Ovary (tissue), 3 donors: ENCODE measurements at regions not wholly inside any gene's neighbourhood (a gene's known extent, or its start where the extent isn't known, plus 50 kb on each side); places are given as distances from the start of the nearest gene placed in this dataset.

Experiments used
- CTCF ChIP-seq, 3 donors: fragments of 450-650 bp in 2 of 3; fragments of 200-600 bp in 1 of 3; IDR thresholded peaks; one replicate each; pipeline versions ENCODE4 v1.5.1 to v1.8.0; 2016 to 2022; ENCODE audit warnings: antibody characterized with exemption in 3 of 3, mild to moderate bottlenecking in 1 of 3
- EP300 ChIP-seq: sonication (generic); formaldehyde crosslinking; IDR thresholded peaks from one replicate; pipeline ENCODE4 v1.6.1; 2017; ENCODE audit warnings: antibody characterized with exemption
- donor health status: DM: no; HTN: no; CAD: no.

GRCh38 chr6:12622566-12622965 is 94.0 kb upstream of the PHACTR1 start:
- TF ChIP-seq CTCF (IDR thresholded peaks at IDR 0.05) (no peak), EP300 (no peak)
